Panc1 (cell line): ENCODE measurements at regions not wholly inside any gene's neighbourhood (a gene's known extent, or its start where the extent isn't known, plus 50 kb on each side); places are given as distances from the start of the nearest gene placed in this dataset.

Source experiments
- POLR2AphosphoS5 ChIP-seq: IDR thresholded peaks from 2 replicates; pipeline ENCODE4 v1.6.1; 2012; ENCODE audit warnings: mild to moderate bottlenecking, low read depth, low read length, moderate library complexity
- REST ChIP-seq, 2 experiments: IDR thresholded peaks; 2 replicates each; pipeline ENCODE4 v1.6.1; 2011 to 2012; ENCODE audit warnings: low read depth in 2 of 2, control low read depth in 1 of 2, low read length in 1 of 2, mild to moderate bottlenecking in 1 of 2, moderate library complexity in 1 of 2; ENCODE audit not compliant: insufficient read depth in 1 of 2
- TF ChIP-seq, protein P1 (sequence below): fragments of 450-650 bp; IDR thresholded peaks from 2 replicates; pipeline ENCODE4 v1.5.1; 2017; ENCODE audit warnings: mild to moderate bottlenecking

- TF ChIP-seq, protein P1, sequence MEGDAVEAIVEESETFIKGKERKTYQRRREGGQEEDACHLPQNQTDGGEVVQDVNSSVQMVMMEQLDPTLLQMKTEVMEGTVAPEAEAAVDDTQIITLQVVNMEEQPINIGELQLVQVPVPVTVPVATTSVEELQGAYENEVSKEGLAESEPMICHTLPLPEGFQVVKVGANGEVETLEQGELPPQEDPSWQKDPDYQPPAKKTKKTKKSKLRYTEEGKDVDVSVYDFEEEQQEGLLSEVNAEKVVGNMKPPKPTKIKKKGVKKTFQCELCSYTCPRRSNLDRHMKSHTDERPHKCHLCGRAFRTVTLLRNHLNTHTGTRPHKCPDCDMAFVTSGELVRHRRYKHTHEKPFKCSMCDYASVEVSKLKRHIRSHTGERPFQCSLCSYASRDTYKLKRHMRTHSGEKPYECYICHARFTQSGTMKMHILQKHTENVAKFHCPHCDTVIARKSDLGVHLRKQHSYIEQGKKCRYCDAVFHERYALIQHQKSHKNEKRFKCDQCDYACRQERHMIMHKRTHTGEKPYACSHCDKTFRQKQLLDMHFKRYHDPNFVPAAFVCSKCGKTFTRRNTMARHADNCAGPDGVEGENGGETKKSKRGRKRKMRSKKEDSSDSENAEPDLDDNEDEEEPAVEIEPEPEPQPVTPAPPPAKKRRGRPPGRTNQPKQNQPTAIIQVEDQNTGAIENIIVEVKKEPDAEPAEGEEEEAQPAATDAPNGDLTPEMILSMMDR, result no peak
- TF ChIP-seq POLR2AphosphoS5, result no peak
- TF ChIP-seq REST (IDR thresholded peaks at IDR 0.05; ENCODE audit: insufficient read depth in 1 of 2, low read depth in 2 of 2, low read length in 1 of 2), result no peak
Observed at GRCh38 chr17:6304894-6305612, 129.9 kb downstream of the AIPL1 start.
